ENCODE measurements at regions not wholly inside any gene's neighbourhood (a gene's known extent, or its start where the extent isn't known, plus 50 kb on each side); places are given as distances from the start of the nearest gene placed in this dataset.

- H3K27ac ChIP-seq: no peak overlapping the region
- H3K9ac ChIP-seq (ENCODE audit: low read depth in 2 of 2, low read length in 2 of 2): no peak overlapping the region
- no peaks in the 10 kb centered on the region for H3K4me1 ChIP-seq
- intact Hi-C loops (cut with DNase I): no loop called here
- H3K36me3 ChIP-seq: no peaks in the 10 kb centered on the region
- no peak overlapping the region for H3K4me3 ChIP-seq
- no peaks in the 10 kb centered on the region for H3K27me3 ChIP-seq
- TF ChIP-seq CTCF (IDR thresholded peaks at IDR 0.05): no peak
- no peaks in the 10 kb centered on the region for H3K9me3 ChIP-seq
- no peak for DNase-seq
These were observed 836.1 kb upstream of the CDH8 start for GRCh38 chr16:62872339-62872738.

DNA sequence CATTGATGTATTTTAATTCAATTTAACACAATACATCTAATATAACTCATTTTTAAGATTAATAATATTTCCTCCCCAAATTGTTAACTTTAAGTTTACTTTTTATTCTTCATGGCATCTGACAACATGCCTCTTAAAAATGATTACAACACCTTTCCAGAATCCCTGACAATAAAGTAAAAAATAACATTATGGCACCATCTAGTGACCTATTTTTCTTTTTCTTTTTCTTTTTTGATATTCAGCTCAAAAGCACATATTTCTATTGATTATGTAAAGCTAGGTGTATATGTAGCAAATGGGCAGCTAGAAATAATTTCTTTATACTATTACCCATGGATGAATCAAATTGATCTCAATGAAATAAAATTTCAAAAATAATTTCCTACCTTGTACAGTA lies 834.3 kb upstream of the CDH8 start:
- no peak for DNase-seq
- Histone ChIP-seq H3K27me3 (no peaks in the 10 kb centered on the region), H3K4me3 (no peak overlapping the region), H3K4me1 (no peaks in the 10 kb centered on the region), H3K9ac (ENCODE audit: low read depth in 2 of 2, low read length in 2 of 2) (no peak overlapping the region), H3K27ac (no peak overlapping the region), H3K36me3 (no peaks in the 10 kb centered on the region), H3K9me3 (no peaks in the 10 kb centered on the region)
- intact Hi-C loops (cut with DNase I): no loop called here
- no peak for TF ChIP-seq CTCF (IDR thresholded peaks at IDR 0.05)

DNA sequence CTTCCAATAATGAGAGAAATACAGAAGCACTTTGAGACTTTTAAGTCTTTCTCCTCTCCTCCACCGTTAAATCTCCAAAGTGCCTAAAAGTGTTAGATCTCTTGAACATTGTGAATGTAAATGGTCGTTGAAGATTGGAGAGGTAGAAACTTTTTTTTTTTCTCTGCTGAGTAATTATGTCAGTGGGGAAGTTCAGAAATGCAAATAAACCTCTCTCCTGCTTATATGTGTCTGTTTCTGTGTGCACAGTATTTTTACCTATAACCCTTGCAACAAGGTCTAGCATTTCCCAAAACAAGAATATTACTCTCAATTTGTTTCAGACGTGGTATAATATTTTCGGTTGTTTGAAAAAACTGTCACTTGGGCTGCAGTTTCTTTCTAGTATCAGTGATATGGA lies 833.6 kb upstream of the CDH8 start:
- Histone ChIP-seq H3K4me1 (no peaks in the 10 kb centered on the region), H3K27me3 (no peaks in the 10 kb centered on the region), H3K9me3 (no peaks in the 10 kb centered on the region), H3K4me3 (no peak overlapping the region), H3K9ac (ENCODE audit: low read depth in 2 of 2, low read length in 2 of 2) (no peak overlapping the region), H3K36me3 (no peaks in the 10 kb centered on the region), H3K27ac (no peak overlapping the region)
- no peak for DNase-seq
- TF ChIP-seq CTCF (IDR thresholded peaks at IDR 0.05): no peak
- intact Hi-C loops (cut with DNase I): no loop called here

- intact Hi-C loops (cut with DNase I): no loop called here
- H3K36me3 ChIP-seq: no peaks in the 10 kb centered on the region
- H3K4me3 ChIP-seq: no peak overlapping the region
- H3K27ac ChIP-seq: no peak overlapping the region
- DNase-seq: no peak
- no peaks in the 10 kb centered on the region for H3K27me3 ChIP-seq
- H3K4me1 ChIP-seq: no peaks in the 10 kb centered on the region
- no peak overlapping the region for H3K9ac ChIP-seq (ENCODE audit: low read depth in 2 of 2, low read length in 2 of 2)
- TF ChIP-seq CTCF (IDR thresholded peaks at IDR 0.05): no peak
- no peaks in the 10 kb centered on the region for H3K9me3 ChIP-seq
These were observed 826.9 kb upstream of the CDH8 start for GRCh38 chr16:62863139-62863538.

DNA sequence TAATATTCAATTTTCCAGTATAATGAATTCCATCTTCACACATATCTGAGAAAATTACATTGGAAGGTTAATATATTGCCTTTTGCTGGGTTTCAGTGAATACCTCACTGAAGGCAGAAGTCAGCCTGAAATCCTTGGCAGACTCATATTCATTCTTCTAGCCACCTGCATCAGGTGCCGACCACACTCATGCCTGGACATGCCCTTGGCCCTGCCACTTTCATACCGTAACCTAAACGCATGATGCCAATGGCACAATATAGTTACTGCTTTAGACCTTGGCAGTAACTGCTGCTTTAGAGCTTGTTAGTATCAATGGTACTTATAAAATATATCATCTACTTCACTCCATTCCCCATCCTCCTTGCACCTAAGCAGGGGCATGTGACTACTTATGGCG lies 817.6 kb upstream of the CDH8 start:
- no peaks in the 10 kb centered on the region for H3K27me3 ChIP-seq
- H3K9ac ChIP-seq (ENCODE audit: low read depth in 2 of 2, low read length in 2 of 2): no peak overlapping the region
- no peak for TF ChIP-seq CTCF (IDR thresholded peaks at IDR 0.05)
- no peak for DNase-seq
- H3K27ac ChIP-seq: no peak overlapping the region
- no peaks in the 10 kb centered on the region for H3K4me1 ChIP-seq
- H3K4me3 ChIP-seq: no peak overlapping the region
- intact Hi-C loops (cut with DNase I): no loop called here
- no peaks in the 10 kb centered on the region for H3K36me3 ChIP-seq
- no peaks in the 10 kb centered on the region for H3K9me3 ChIP-seq

Data from colonic mucosa (tissue), 4 donors.